ENCODE measurements at regions not wholly inside any gene's neighbourhood (a gene's known extent, or its start where the extent isn't known, plus 50 kb on each side); places are given as distances from the start of the nearest gene placed in this dataset.

DNA sequence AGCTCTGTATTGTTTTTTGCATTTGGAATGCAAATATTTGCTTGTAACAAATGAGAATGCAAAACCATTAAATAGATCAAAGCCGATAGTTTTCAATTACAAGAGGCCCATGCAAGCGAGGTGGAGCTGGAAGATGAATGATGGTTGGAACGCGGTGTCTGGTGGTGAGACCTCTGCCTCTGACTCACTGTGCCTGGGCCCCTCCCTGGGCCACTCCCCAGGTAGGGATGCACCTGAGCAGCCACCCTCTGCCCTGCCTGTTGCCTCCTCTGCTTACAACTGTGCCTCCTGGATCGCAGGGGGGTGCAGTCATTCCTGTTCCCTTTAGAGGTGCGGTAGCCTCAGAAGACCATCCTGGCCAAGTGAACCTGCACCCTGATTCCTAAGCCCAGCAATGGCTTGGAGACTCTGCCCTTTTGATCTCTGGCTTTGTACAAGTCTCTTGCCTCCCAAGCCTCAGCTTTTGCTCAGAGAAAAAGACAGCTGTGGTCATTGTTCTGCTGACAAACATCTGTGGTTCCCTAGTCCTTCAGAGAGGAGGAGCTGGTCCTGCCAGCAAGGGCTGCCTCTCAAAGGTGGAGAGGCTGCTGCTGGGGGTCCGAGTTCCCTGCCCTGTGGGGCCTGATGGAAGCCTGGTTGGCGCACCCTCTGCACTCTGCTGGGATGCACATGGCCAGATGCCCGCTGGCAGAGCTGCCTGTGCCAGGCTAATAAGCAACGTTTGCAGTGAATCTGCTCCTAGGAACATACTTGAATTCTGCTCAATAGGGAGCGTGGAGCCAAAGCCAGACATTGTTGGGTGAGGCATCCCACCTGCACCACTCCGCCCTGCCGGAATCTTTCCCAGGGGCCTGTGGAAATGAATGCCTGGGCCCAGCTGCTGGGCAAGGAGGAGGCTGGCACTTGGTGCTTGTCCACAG is 126.3 kb upstream of the TCERG1L start:
- in situ Hi-C loops (cut with MboI) (no loop called here), intact Hi-C loops (cut with micrococcal nuclease; ENCODE audit: unreplicated experiment) (no loop called here)
- no peaks in the 10 kb centered on the region for H3K4me1 ChIP-seq (ENCODE audit: control insufficient read depth, insufficient read depth, low read length)
- H3K27ac ChIP-seq (ENCODE audit: control insufficient read depth, insufficient read depth) = no peak overlapping the region
- POLR2A ChIA-PET = no interaction called here
- no peaks in the 10 kb centered on the region for H4K20me1 ChIP-seq (ENCODE audit: control insufficient read depth, insufficient read depth)
- no peaks in the 10 kb centered on the region for H3K79me2 ChIP-seq (ENCODE audit: control insufficient read depth, insufficient read depth, low read length)
- no peaks in the 10 kb centered on the region for H3K27me3 ChIP-seq (replicated peaks in 1 of 2; ENCODE audit: control insufficient read depth in 2 of 2, insufficient read depth in 2 of 2, low read length in 1 of 2)
- CTCF ChIA-PET = no interaction called here
- TF ChIP-seq CHD1 (IDR thresholded peaks at IDR 0.05; ENCODE audit: low read depth, low read length) (no peak), EGR1 (IDR thresholded peaks at IDR 0.05; ENCODE audit: borderline replicate concordance in 1 of 2, low read depth in 2 of 2, low read length in 2 of 2) (no peak)
- TF ChIP-seq, protein P1, sequence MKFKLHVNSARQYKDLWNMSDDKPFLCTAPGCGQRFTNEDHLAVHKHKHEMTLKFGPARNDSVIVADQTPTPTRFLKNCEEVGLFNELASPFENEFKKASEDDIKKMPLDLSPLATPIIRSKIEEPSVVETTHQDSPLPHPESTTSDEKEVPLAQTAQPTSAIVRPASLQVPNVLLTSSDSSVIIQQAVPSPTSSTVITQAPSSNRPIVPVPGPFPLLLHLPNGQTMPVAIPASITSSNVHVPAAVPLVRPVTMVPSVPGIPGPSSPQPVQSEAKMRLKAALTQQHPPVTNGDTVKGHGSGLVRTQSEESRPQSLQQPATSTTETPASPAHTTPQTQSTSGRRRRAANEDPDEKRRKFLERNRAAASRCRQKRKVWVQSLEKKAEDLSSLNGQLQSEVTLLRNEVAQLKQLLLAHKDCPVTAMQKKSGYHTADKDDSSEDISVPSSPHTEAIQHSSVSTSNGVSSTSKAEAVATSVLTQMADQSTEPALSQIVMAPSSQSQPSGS (IDR thresholded peaks at IDR 0.05; ENCODE audit: low read length) = no peak
- H3K4me3 ChIP-seq = no peak overlapping the region
- DNase-seq (ENCODE audit: low read depth, low spot score) (no peak), ATAC-seq (no peak), FAIRE-seq (no peak)
- WGBS (ENCODE audit: insufficient coverage, insufficient replicate concordance, low lambda C conversion rate, missing lambda C conversion rate) = 46% methylated on average over 13 of the region's 13 CpGs
- no peak overlapping the region for H3K4me2 ChIP-seq (ENCODE audit: control insufficient read depth, insufficient read depth)
- no peak overlapping the region for H3K9ac ChIP-seq (ENCODE audit: control insufficient read depth, insufficient read depth, low read length)
- no peaks in the 10 kb centered on the region for H3K36me3 ChIP-seq (ENCODE audit: control insufficient read depth in 2 of 2, insufficient read depth in 2 of 2, low read length in 1 of 2)
- no peak overlapping the region for H2AFZ ChIP-seq (ENCODE audit: control insufficient read depth, low read depth, low read length)
- no TSS peak for BruUV-seq (replicated peaks)
- RAD21 ChIA-PET (ENCODE audit: unreplicated experiment) = no interaction called here
- no peaks in the 10 kb centered on the region for H3K9me3 ChIP-seq (replicated peaks; ENCODE audit: control insufficient read depth, insufficient read depth, low read length)
- SMC1A ChIA-PET (ENCODE audit: uncharacterized antibody, unreplicated experiment) = no interaction called here

DNA sequence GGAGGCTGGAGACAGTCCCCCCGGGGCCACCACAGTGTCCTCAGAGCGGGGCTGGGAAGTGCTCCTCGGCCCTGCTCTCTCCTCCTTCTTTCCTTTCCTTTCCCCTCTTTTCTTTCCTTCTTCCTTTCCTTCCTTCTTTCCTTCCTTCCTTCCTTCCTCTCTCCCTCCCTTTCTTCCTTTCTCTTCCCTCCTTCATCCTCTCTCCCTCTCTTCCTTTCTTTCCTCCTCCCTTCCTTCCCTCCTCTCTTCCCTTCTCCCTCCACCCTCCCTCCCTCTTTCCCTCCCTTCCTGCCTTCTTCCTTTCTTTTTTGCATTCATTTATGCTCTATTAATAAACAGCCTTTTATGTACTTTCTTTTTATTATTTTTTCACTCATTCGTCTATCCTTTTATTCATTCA is 127.1 kb upstream of the TCERG1L start:
- ATAC-seq (no peak), DNase-seq (ENCODE audit: low read depth, low spot score) (no peak), FAIRE-seq (no peak)
- no peak overlapping the region for H3K27ac ChIP-seq (ENCODE audit: control insufficient read depth, insufficient read depth)
- H4K20me1 ChIP-seq (ENCODE audit: control insufficient read depth, insufficient read depth) = no peaks in the 10 kb centered on the region
- no peak overlapping the region for H2AFZ ChIP-seq (ENCODE audit: control insufficient read depth, low read depth, low read length)
- no peak overlapping the region for H3K4me3 ChIP-seq
- no peaks in the 10 kb centered on the region for H3K27me3 ChIP-seq (replicated peaks in 1 of 2; ENCODE audit: control insufficient read depth in 2 of 2, insufficient read depth in 2 of 2, low read length in 1 of 2)
- ChIA-PET RAD21 (ENCODE audit: unreplicated experiment) (no interaction called here), SMC1A (ENCODE audit: uncharacterized antibody, unreplicated experiment) (no interaction called here), CTCF (no interaction called here), POLR2A (no interaction called here)
- WGBS (ENCODE audit: insufficient coverage, insufficient replicate concordance, low lambda C conversion rate, missing lambda C conversion rate) = 0% methylated on average over 4 of the region's 4 CpGs
- BruUV-seq (replicated peaks) = no TSS peak
- H3K36me3 ChIP-seq (ENCODE audit: control insufficient read depth in 2 of 2, insufficient read depth in 2 of 2, low read length in 1 of 2) = no peaks in the 10 kb centered on the region
- in situ Hi-C loops (cut with MboI) = no loop called here
- no peak overlapping the region for H3K9ac ChIP-seq (ENCODE audit: control insufficient read depth, insufficient read depth, low read length)
- no peaks in the 10 kb centered on the region for H3K79me2 ChIP-seq (ENCODE audit: control insufficient read depth, insufficient read depth, low read length)
- no peaks in the 10 kb centered on the region for H3K4me1 ChIP-seq (ENCODE audit: control insufficient read depth, insufficient read depth, low read length)
- no peaks in the 10 kb centered on the region for H3K9me3 ChIP-seq (replicated peaks; ENCODE audit: control insufficient read depth, insufficient read depth, low read length)
- intact Hi-C loops (cut with micrococcal nuclease; ENCODE audit: unreplicated experiment) = no loop called here
- H3K4me2 ChIP-seq (ENCODE audit: control insufficient read depth, insufficient read depth) = no peak overlapping the region
- TF ChIP-seq FOXK2 (IDR thresholded peaks at IDR 0.05) (no peak), ZNF384 (IDR thresholded peaks at IDR 0.05; ENCODE audit: borderline replicate concordance, low read depth, low read length) (no peak), TCF7 (IDR thresholded peaks at IDR 0.05; ENCODE audit: borderline replicate concordance) (no peak), GATAD2B (conservative IDR thresholded peaks at IDR 0.05; ENCODE audit: low read depth) (no peak), PAX5 (IDR thresholded peaks at IDR 0.05; ENCODE audit: borderline replicate concordance, low read depth, low read length) (no peak), MEF2A (IDR thresholded peaks at IDR 0.05; ENCODE audit: insufficient read depth, low read depth, low read length) (no peak)
- TF ChIP-seq, protein P2, sequence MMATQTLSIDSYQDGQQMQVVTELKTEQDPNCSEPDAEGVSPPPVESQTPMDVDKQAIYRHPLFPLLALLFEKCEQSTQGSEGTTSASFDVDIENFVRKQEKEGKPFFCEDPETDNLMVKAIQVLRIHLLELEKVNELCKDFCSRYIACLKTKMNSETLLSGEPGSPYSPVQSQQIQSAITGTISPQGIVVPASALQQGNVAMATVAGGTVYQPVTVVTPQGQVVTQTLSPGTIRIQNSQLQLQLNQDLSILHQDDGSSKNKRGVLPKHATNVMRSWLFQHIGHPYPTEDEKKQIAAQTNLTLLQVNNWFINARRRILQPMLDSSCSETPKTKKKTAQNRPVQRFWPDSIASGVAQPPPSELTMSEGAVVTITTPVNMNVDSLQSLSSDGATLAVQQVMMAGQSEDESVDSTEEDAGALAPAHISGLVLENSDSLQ (IDR thresholded peaks at IDR 0.05) = no peak
- TF ChIP-seq, protein P3, sequence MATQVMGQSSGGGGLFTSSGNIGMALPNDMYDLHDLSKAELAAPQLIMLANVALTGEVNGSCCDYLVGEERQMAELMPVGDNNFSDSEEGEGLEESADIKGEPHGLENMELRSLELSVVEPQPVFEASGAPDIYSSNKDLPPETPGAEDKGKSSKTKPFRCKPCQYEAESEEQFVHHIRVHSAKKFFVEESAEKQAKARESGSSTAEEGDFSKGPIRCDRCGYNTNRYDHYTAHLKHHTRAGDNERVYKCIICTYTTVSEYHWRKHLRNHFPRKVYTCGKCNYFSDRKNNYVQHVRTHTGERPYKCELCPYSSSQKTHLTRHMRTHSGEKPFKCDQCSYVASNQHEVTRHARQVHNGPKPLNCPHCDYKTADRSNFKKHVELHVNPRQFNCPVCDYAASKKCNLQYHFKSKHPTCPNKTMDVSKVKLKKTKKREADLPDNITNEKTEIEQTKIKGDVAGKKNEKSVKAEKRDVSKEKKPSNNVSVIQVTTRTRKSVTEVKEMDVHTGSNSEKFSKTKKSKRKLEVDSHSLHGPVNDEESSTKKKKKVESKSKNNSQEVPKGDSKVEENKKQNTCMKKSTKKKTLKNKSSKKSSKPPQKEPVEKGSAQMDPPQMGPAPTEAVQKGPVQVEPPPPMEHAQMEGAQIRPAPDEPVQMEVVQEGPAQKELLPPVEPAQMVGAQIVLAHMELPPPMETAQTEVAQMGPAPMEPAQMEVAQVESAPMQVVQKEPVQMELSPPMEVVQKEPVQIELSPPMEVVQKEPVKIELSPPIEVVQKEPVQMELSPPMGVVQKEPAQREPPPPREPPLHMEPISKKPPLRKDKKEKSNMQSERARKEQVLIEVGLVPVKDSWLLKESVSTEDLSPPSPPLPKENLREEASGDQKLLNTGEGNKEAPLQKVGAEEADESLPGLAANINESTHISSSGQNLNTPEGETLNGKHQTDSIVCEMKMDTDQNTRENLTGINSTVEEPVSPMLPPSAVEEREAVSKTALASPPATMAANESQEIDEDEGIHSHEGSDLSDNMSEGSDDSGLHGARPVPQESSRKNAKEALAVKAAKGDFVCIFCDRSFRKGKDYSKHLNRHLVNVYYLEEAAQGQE (IDR thresholded peaks at IDR 0.05; ENCODE audit: low read depth, low read length) = no peak
